Progenitor cell of endocrine pancreas (in vitro differentiated cells): ENCODE measurements at regions not wholly inside any gene's neighbourhood (a gene's known extent, or its start where the extent isn't known, plus 50 kb on each side); places are given as distances from the start of the nearest gene placed in this dataset.

Source experiments
- DNase-seq: peaks from one replicate; pipeline ENCODE4 v3.0.0; 2021; ENCODE audit warnings: low spot score; ENCODE audit not compliant: unreplicated experiment
- H3K27ac Mint-ChIP-seq: 2 replicates; pipeline ENCODE4 v1.8.0; 2021; ENCODE audit warnings: mild to moderate bottlenecking, moderate library complexity, mixed read lengths
- H3K27me3 Mint-ChIP-seq: 2 replicates; pipeline ENCODE4 v1.8.0; 2021; ENCODE audit warnings: mixed read lengths
- H3K36me3 Mint-ChIP-seq: 2 replicates; pipeline ENCODE4 v1.8.0; 2022; ENCODE audit warnings: mixed read lengths; ENCODE audit not compliant: insufficient read depth
- H3K4me1 Mint-ChIP-seq: 2 replicates; pipeline ENCODE4 v1.8.0; 2021; ENCODE audit warnings: low read depth, mixed read lengths
- H3K4me3 Mint-ChIP-seq: 2 replicates; pipeline ENCODE4 v1.8.0; 2021; ENCODE audit warnings: low read depth, mild to moderate bottlenecking, moderate library complexity, mixed read lengths
- H3K9me3 Mint-ChIP-seq: 2 replicates; pipeline ENCODE4 v1.8.0; 2021; ENCODE audit warnings: low read depth, mixed read lengths
- TF ChIP-seq, protein P1 (sequence below): fragments of 200-600 bp; sonication (generic); IDR thresholded peaks from one replicate; pipeline ENCODE4 v1.5.0; 2021; ENCODE audit warnings: antibody characterized with exemption, mild to moderate bottlenecking; ENCODE audit not compliant: unreplicated experiment

DNA sequence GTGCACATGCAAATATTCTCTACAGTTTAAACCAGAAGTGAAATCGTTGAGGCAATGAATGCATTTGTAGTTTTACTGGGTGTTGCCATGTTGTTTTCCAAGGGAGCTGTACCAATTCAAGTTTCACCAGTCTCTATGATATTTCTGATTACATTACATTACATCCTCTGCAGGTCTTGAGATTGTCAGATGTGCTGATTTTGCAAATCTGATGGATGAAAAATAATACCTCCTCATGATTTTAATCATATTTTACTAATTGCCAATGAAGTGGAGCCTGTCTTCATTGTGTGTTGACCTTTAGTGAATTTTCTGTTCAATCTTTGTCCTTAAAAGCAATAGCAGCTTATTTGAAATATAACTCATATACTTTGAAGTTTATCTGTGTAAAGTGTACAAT is 282.4 kb downstream of the NR2F2 start:
- no peak for DNase-seq
- Mint-ChIP-seq H3K27me3 (peaks cover 4% of the 10 kb centered on the region), H3K27ac (no peak overlapping the region), H3K9me3 (peaks cover 10% of the 10 kb centered on the region), H3K4me1 (no peaks in the 10 kb centered on the region), H3K36me3 (peaks cover 4% of the 10 kb centered on the region), H3K4me3 (no peak overlapping the region)
- TF ChIP-seq, protein P1, sequence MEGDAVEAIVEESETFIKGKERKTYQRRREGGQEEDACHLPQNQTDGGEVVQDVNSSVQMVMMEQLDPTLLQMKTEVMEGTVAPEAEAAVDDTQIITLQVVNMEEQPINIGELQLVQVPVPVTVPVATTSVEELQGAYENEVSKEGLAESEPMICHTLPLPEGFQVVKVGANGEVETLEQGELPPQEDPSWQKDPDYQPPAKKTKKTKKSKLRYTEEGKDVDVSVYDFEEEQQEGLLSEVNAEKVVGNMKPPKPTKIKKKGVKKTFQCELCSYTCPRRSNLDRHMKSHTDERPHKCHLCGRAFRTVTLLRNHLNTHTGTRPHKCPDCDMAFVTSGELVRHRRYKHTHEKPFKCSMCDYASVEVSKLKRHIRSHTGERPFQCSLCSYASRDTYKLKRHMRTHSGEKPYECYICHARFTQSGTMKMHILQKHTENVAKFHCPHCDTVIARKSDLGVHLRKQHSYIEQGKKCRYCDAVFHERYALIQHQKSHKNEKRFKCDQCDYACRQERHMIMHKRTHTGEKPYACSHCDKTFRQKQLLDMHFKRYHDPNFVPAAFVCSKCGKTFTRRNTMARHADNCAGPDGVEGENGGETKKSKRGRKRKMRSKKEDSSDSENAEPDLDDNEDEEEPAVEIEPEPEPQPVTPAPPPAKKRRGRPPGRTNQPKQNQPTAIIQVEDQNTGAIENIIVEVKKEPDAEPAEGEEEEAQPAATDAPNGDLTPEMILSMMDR: no peak

DNA sequence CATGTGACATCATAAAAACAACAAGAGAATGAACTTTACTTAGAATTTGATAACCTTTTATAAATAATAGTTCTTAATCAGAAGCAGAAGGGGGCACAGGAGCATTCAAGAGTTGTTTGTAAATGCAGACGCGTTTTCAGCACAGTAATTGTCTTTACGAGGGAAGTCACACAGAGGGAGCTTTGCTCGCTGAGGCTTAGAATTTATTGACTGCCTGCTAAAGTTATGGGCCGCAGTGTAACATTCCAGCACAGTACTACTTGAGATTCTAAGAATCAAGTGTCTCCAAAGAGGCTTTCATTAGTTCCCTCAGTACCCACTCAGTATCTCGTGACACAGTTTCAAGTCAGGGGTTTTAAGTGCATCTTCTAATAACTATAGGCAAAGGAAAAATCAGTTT is 288.7 kb downstream of the NR2F2 start:
- no peak overlapping the region for H3K4me3 Mint-ChIP-seq
- TF ChIP-seq, protein P1: no peak
- peaks cover 18% of the 10 kb centered on the region for H3K27me3 Mint-ChIP-seq
- no peak for DNase-seq
- peaks cover 6% of the 10 kb centered on the region for H3K4me1 Mint-ChIP-seq
- no peaks in the 10 kb centered on the region for H3K9me3 Mint-ChIP-seq
- no peak overlapping the region for H3K27ac Mint-ChIP-seq
- H3K36me3 Mint-ChIP-seq: no peaks in the 10 kb centered on the region

DNA sequence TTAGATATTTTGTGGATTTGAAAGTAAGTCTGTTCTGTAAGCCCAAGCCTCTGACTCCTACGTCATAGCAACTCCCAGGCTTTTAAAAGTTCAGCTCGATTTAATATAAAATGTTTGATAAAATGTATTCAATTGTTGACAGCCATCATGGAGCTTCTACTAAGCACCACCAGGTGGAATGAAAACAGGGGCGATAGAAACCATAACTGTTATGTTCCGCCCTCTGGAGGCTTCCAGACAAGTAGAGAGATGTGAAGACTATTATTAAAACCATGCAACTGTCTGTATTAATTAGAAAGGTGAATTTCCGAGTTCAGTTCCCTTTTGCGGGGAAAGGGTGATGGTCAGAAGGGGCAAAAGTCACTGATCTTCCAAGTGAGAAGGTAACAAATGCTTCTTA is 292.2 kb downstream of the NR2F2 start:
- Mint-ChIP-seq H3K4me1 (peaks cover 7% of the 10 kb centered on the region), H3K36me3 (no peaks in the 10 kb centered on the region)
- DNase-seq: no peak

DNA sequence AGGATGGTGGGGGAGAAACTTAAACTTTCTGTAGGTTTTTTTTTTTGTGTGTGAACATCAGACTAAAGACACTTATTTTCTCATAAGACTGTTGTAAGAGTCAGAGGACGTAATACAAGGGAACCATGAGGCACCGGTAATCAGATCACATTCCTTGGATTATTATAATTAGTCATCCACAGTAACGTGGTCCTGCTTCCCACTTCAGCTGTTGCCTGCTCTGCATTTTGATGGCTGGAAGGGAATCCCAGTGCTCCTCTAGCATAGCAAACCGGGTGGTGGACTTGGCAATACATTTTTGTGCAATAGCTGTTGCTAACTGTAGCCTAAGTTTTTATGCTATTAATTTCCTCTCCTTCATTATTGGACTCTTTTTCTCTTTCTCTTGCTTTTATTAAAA is 294.8 kb downstream of the NR2F2 start:
- Mint-ChIP-seq H3K9me3 (no peaks in the 10 kb centered on the region), H3K4me1 (peaks cover 7% of the 10 kb centered on the region), H3K27ac (no peak overlapping the region), H3K36me3 (no peaks in the 10 kb centered on the region), H3K4me3 (no peak overlapping the region), H3K27me3 (peaks cover 8% of the 10 kb centered on the region)
- DNase-seq: no peak
- TF ChIP-seq, protein P1: no peak

More for the DNA sequence above, 292.2 kb downstream of the NR2F2 start:
- TF ChIP-seq, protein P1: no peak
- Mint-ChIP-seq H3K27me3 (peaks cover 20% of the 10 kb centered on the region), H3K4me3 (no peak overlapping the region), H3K27ac (no peak overlapping the region), H3K9me3 (no peaks in the 10 kb centered on the region)

DNA sequence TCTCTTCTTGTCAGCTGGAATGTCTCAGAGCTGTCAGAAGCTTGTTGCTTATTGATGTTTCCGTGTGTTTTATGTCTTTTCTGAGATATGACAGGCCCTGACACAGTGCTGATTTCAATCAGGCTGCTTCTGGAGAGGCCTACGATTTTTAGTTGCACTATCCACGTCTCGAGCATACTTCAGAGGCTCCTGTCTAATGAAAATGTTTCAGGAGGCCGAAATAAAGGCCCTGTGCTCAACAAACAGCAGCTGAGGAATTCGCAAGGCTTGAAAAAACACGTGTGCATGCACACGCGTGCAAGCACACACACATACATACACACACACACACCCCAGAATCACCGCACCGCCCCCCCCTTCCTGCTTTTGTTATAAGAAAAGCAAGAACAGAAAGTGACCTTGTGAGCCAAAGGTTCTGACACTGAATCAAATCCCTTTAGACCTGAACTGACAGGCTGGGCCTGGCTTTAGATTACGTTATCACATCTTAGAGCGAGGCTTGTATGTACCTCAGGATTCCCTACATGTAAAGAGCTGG is 296.6 kb downstream of the NR2F2 start:
- TF ChIP-seq, protein P1: no peak
- peaks cover 8% of the 10 kb centered on the region for H3K27me3 Mint-ChIP-seq
- H3K4me1 Mint-ChIP-seq: peaks cover 7% of the 10 kb centered on the region
- H3K36me3 Mint-ChIP-seq: no peaks in the 10 kb centered on the region
- no peak overlapping the region for H3K27ac Mint-ChIP-seq
- no peaks in the 10 kb centered on the region for H3K9me3 Mint-ChIP-seq
- H3K4me3 Mint-ChIP-seq: no peak overlapping the region
- DNase-seq: no peak
